Stimulated activated effector memory CD8-positive, alpha-beta T cell treated with anti-CD3 and anti-CD28 coated beads, Interleukin-12 subunit alpha, Interleukin-12 subunit beta, amount 100 ng/mL, for 72 hours (primary cell): ENCODE measurements at regions not wholly inside any gene's neighbourhood (a gene's known extent, or its start where the extent isn't known, plus 50 kb on each side); places are given as distances from the start of the nearest gene placed in this dataset.

Source experiments
- ATAC-seq: fragments of 150-1000 bp; cut with Tn5 transposase; 2 replicates; pipeline ENCODE4 v1.10.0; 2021
- DNase-seq, 2 donors: peaks; one replicate each; pipeline ENCODE4 v3.0.0; 2021 to 2022; ENCODE audit warnings: low spot score in 2 of 2
- H3K27ac Mint-ChIP-seq: one replicate; pipeline ENCODE4 v1.8.0; 2022; ENCODE audit warnings: mild to moderate bottlenecking, mixed read lengths
- H3K36me3 Mint-ChIP-seq: one replicate; pipeline ENCODE4 v1.8.0; 2022; ENCODE audit warnings: mild to moderate bottlenecking, mixed read lengths
- H3K4me1 Mint-ChIP-seq: one replicate; pipeline ENCODE4 v1.8.0; 2022; ENCODE audit warnings: mixed read lengths
- H3K4me3 Mint-ChIP-seq: one replicate; pipeline ENCODE4 v1.8.0; 2022; ENCODE audit warnings: mild to moderate bottlenecking, mixed read lengths
- H3K9me3 Mint-ChIP-seq: one replicate; pipeline ENCODE4 v1.8.0; 2022; ENCODE audit warnings: mixed read lengths

- ATAC-seq (no peak), DNase-seq (no peak)
- Mint-ChIP-seq H3K4me1 (no peaks in the 10 kb centered on the region), H3K27ac (no peak overlapping the region), H3K36me3 (no peaks in the 10 kb centered on the region), H3K9me3 (peaks cover 13% of the 10 kb centered on the region), H3K4me3 (no peak overlapping the region)
Observed at GRCh38 chr4:62262676-62263075, 1062.5 kb downstream of the ADGRL3 start.

GRCh38 chr4:62260254-62260653 is 1060.1 kb downstream of the ADGRL3 start:
- DNase-seq = no peak
- H3K36me3 Mint-ChIP-seq = no peaks in the 10 kb centered on the region
- H3K9me3 Mint-ChIP-seq = peaks cover 16% of the 10 kb centered on the region
- H3K4me1 Mint-ChIP-seq = no peaks in the 10 kb centered on the region
- H3K27ac Mint-ChIP-seq = no peak overlapping the region
- H3K4me3 Mint-ChIP-seq = no peak overlapping the region
- no peak for ATAC-seq

DNA sequence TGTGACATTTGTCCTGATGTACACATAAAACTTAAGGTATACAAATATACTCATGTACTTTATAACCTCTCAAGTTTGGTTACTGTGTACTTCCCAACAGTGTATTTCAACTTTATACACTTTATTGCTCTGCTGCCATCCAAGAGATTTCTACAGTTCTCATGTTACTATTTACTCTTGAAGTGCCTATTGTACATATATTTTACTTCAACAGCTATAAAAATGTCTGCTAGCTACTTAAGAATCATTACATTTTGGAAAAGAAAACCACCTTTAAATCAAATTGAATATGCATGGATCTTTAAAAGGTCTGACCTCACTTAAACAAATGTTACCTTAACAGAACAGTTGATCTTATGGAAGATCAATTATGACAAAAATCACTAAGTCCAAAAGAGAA is 1056.4 kb downstream of the ADGRL3 start:
- Mint-ChIP-seq H3K27ac (no peak overlapping the region), H3K4me3 (no peak overlapping the region), H3K4me1 (no peaks in the 10 kb centered on the region), H3K36me3 (no peaks in the 10 kb centered on the region), H3K9me3 (peaks cover 8% of the 10 kb centered on the region)
- ATAC-seq = no peak
- no peak for DNase-seq

- no peak overlapping the region for H3K4me3 Mint-ChIP-seq
- no peaks in the 10 kb centered on the region for H3K4me1 Mint-ChIP-seq
- H3K36me3 Mint-ChIP-seq = no peaks in the 10 kb centered on the region
- ATAC-seq (no peak), DNase-seq (no peak)
- peaks cover 15% of the 10 kb centered on the region for H3K9me3 Mint-ChIP-seq
- no peak overlapping the region for H3K27ac Mint-ChIP-seq
Observed at GRCh38 chr4:62252728-62253127, 1052.6 kb downstream of the ADGRL3 start.

DNA sequence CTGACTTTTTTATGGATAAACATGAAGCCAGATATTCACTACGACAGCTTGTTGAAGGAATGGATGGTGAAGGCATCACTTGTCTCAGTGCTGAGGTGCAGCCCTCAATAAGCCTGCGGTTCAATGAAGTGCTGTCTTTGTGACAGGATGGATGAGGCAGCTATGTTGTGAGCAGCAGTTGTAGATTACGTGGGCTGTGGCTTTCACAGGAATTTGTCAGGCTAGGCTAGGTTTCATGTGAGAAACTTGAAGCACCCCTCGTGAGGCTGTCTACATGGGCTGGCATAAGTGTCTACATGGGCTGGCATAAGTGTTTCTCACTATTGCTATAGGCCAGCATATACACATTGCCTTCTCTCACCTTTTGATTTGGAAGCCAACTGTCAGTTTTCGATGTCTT is 1050.0 kb downstream of the ADGRL3 start:
- Mint-ChIP-seq H3K36me3 (no peaks in the 10 kb centered on the region), H3K27ac (no peak overlapping the region), H3K9me3 (peaks cover 13% of the 10 kb centered on the region), H3K4me1 (no peaks in the 10 kb centered on the region), H3K4me3 (no peak overlapping the region)
- DNase-seq (no peak), ATAC-seq (peak; percentile 34)

- no peak for DNase-seq
- no peak overlapping the region for H3K4me3 Mint-ChIP-seq
- H3K36me3 Mint-ChIP-seq = no peaks in the 10 kb centered on the region
- ATAC-seq = no peak
- no peaks in the 10 kb centered on the region for H3K4me1 Mint-ChIP-seq
- no peak overlapping the region for H3K27ac Mint-ChIP-seq
- H3K9me3 Mint-ChIP-seq = peaks cover 15% of the 10 kb centered on the region
Observed at GRCh38 chr4:62243895-62244294, 1043.8 kb downstream of the ADGRL3 start.

DNA sequence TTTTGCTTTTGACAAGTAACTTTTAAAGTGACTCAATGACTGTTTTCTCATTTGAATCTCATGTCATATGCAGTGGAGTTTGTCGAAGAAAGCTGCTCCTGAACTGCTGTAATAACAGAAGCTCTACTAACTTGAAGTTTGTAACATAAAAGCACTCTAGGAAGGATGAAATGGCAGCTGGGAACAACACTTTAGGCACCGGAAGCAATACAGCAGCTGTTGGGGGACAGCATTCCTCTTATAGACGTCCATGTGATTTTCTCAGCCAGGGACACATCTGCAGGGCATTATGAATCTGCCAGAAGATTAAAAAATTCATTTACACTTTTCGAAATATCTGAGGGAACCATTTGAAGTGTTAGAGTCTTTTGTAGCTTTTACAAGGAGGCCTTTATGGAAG is 1035.8 kb downstream of the ADGRL3 start:
- no peak overlapping the region for H3K27ac Mint-ChIP-seq
- H3K4me1 Mint-ChIP-seq = no peaks in the 10 kb centered on the region
- H3K36me3 Mint-ChIP-seq = no peaks in the 10 kb centered on the region
- no peak overlapping the region for H3K4me3 Mint-ChIP-seq
- DNase-seq = no peak
- peaks cover 16% of the 10 kb centered on the region for H3K9me3 Mint-ChIP-seq
- no peak for ATAC-seq

GRCh38 chr4:62232814-62233213 is 1032.7 kb downstream of the ADGRL3 start:
- H3K4me1 Mint-ChIP-seq = no peaks in the 10 kb centered on the region
- peaks cover 20% of the 10 kb centered on the region for H3K9me3 Mint-ChIP-seq
- no peak overlapping the region for H3K27ac Mint-ChIP-seq
- no peaks in the 10 kb centered on the region for H3K36me3 Mint-ChIP-seq
- ATAC-seq (no peak), DNase-seq (no peak)
- no peak overlapping the region for H3K4me3 Mint-ChIP-seq

GRCh38 chr4:62231994-62232393 is 1031.9 kb downstream of the ADGRL3 start:
- DNase-seq (no peak), ATAC-seq (no peak)
- Mint-ChIP-seq H3K4me1 (no peaks in the 10 kb centered on the region), H3K36me3 (no peaks in the 10 kb centered on the region), H3K4me3 (no peak overlapping the region), H3K27ac (no peak overlapping the region), H3K9me3 (peaks cover 16% of the 10 kb centered on the region)

- Mint-ChIP-seq H3K4me1 (no peaks in the 10 kb centered on the region), H3K27ac (no peak overlapping the region), H3K4me3 (no peak overlapping the region), H3K36me3 (no peaks in the 10 kb centered on the region), H3K9me3 (peaks cover 22% of the 10 kb centered on the region)
- DNase-seq = no peak
- no peak for ATAC-seq
Observed at GRCh38 chr4:62226082-62226481, 1026.0 kb downstream of the ADGRL3 start.

- ATAC-seq = no peak
Observed at GRCh38 chr4:62222121-62222520, 1022.0 kb downstream of the ADGRL3 start.

GRCh38 chr4:62210486-62210885 is 1010.4 kb downstream of the ADGRL3 start:
- DNase-seq (no peak), ATAC-seq (no peak)
- peaks cover 6% of the 10 kb centered on the region for H3K36me3 Mint-ChIP-seq

More at GRCh38 chr4:62222121-62222520, 1022.0 kb downstream of the ADGRL3 start:
- Mint-ChIP-seq H3K27ac (no peak overlapping the region), H3K4me3 (no peak overlapping the region), H3K4me1 (no peaks in the 10 kb centered on the region), H3K36me3 (no peaks in the 10 kb centered on the region), H3K9me3 (peaks cover 28% of the 10 kb centered on the region)
- DNase-seq = no peak

GRCh38 chr4:62209757-62210485 is 1009.8 kb downstream of the ADGRL3 start:
- ATAC-seq (no peak), DNase-seq (no peak)
- Mint-ChIP-seq H3K9me3 (peaks cover 16% of the 10 kb centered on the region), H3K4me3 (no peak overlapping the region), H3K4me1 (no peaks in the 10 kb centered on the region), H3K36me3 (peaks cover 6% of the 10 kb centered on the region), H3K27ac (no peak overlapping the region)

More at GRCh38 chr4:62210486-62210885, 1010.4 kb downstream of the ADGRL3 start:
- Mint-ChIP-seq H3K4me3 (no peak overlapping the region), H3K27ac (no peak overlapping the region), H3K4me1 (no peaks in the 10 kb centered on the region), H3K9me3 (peaks cover 17% of the 10 kb centered on the region)

GRCh38 chr4:62208921-62209320 is 1008.8 kb downstream of the ADGRL3 start:
- no peak for DNase-seq
- no peak overlapping the region for H3K27ac Mint-ChIP-seq
- H3K4me1 Mint-ChIP-seq = no peaks in the 10 kb centered on the region
- no peak overlapping the region for H3K4me3 Mint-ChIP-seq
- H3K36me3 Mint-ChIP-seq = peaks cover 6% of the 10 kb centered on the region
- ATAC-seq = no peak
- peaks cover 14% of the 10 kb centered on the region for H3K9me3 Mint-ChIP-seq

GRCh38 chr4:62204136-62204535 is 1004.0 kb downstream of the ADGRL3 start:
- ATAC-seq = no peak
- no peak overlapping the region for H3K27ac Mint-ChIP-seq
- H3K9me3 Mint-ChIP-seq = peaks cover 13% of the 10 kb centered on the region
- no peak overlapping the region for H3K4me3 Mint-ChIP-seq
- DNase-seq = no peak
- H3K36me3 Mint-ChIP-seq = peaks cover 6% of the 10 kb centered on the region
- H3K4me1 Mint-ChIP-seq = no peaks in the 10 kb centered on the region

GRCh38 chr4:62199291-62199810 is 999.2 kb downstream of the ADGRL3 start:
- Mint-ChIP-seq H3K27ac (no peak overlapping the region), H3K4me3 (no peak overlapping the region), H3K36me3 (no peaks in the 10 kb centered on the region), H3K4me1 (no peaks in the 10 kb centered on the region), H3K9me3 (no peaks in the 10 kb centered on the region)
- ATAC-seq = no peak
- DNase-seq = no peak
